ENCODE measurements at regions not wholly inside any gene's neighbourhood (a gene's known extent, or its start where the extent isn't known, plus 50 kb on each side); places are given as distances from the start of the nearest gene placed in this dataset.

GRCh38 chr20:50371878-50372769 lies 138.1 kb upstream of the PTPN1 start:
- H3K27ac Mint-ChIP-seq (ENCODE audit: low read depth) = no peak overlapping the region
- no peak overlapping the region for H3K4me3 Mint-ChIP-seq
- ATAC-seq (replicated peaks; ENCODE audit: extremely low read depth, poor library complexity, severe bottlenecking) = no peak
- peaks cover 3% of the 10 kb centered on the region for H3K36me3 Mint-ChIP-seq (ENCODE audit: insufficient read depth)
- H3K27me3 Mint-ChIP-seq = peaks cover 33% of the 10 kb centered on the region
- no peaks in the 10 kb centered on the region for H3K9me3 Mint-ChIP-seq
- DNase-seq (ENCODE audit: low spot score in 2 of 2) = no peak
- peaks cover 6% of the 10 kb centered on the region for H3K4me1 Mint-ChIP-seq

GRCh38 chr20:50372770-50373088 lies 137.5 kb upstream of the PTPN1 start:
- H3K36me3 Mint-ChIP-seq (ENCODE audit: insufficient read depth) = peaks cover 3% of the 10 kb centered on the region
- peaks cover 6% of the 10 kb centered on the region for H3K4me1 Mint-ChIP-seq
- no peaks in the 10 kb centered on the region for H3K9me3 Mint-ChIP-seq
- H3K27me3 Mint-ChIP-seq = peaks cover 31% of the 10 kb centered on the region
- no peak overlapping the region for H3K27ac Mint-ChIP-seq (ENCODE audit: low read depth)
- ATAC-seq (replicated peaks; ENCODE audit: extremely low read depth, poor library complexity, severe bottlenecking) = no peak
- DNase-seq (ENCODE audit: low spot score in 2 of 2) = no peak
- H3K4me3 Mint-ChIP-seq = no peak overlapping the region

- H3K9me3 Mint-ChIP-seq = no peaks in the 10 kb centered on the region
- H3K27me3 Mint-ChIP-seq = peaks cover 20% of the 10 kb centered on the region
- H3K36me3 Mint-ChIP-seq (ENCODE audit: insufficient read depth) = peaks cover 3% of the 10 kb centered on the region
- no peak for DNase-seq (ENCODE audit: low spot score in 2 of 2)
- no peak overlapping the region for H3K4me3 Mint-ChIP-seq
- H3K4me1 Mint-ChIP-seq = peaks cover 6% of the 10 kb centered on the region
- H3K27ac Mint-ChIP-seq (ENCODE audit: low read depth) = no peak overlapping the region
- ATAC-seq (replicated peaks; ENCODE audit: extremely low read depth, poor library complexity, severe bottlenecking) = no peak
Measured at GRCh38 chr20:50373674-50374286, 136.4 kb upstream of the PTPN1 start.

- no peak for ATAC-seq (replicated peaks; ENCODE audit: extremely low read depth, poor library complexity, severe bottlenecking)
- H3K27ac Mint-ChIP-seq (ENCODE audit: low read depth) = no peak overlapping the region
- H3K4me3 Mint-ChIP-seq = no peak overlapping the region
- H3K4me1 Mint-ChIP-seq = peaks cover 6% of the 10 kb centered on the region
- DNase-seq (ENCODE audit: low spot score in 2 of 2) = no peak
- H3K27me3 Mint-ChIP-seq = peaks cover 17% of the 10 kb centered on the region
- peaks cover 3% of the 10 kb centered on the region for H3K36me3 Mint-ChIP-seq (ENCODE audit: insufficient read depth)
- no peaks in the 10 kb centered on the region for H3K9me3 Mint-ChIP-seq
Measured at GRCh38 chr20:50374541-50375078, 135.6 kb upstream of the PTPN1 start.

- Mint-ChIP-seq H3K4me3 (no peak overlapping the region), H3K36me3 (ENCODE audit: insufficient read depth) (peaks cover 3% of the 10 kb centered on the region), H3K4me1 (peaks cover 11% of the 10 kb centered on the region), H3K27ac (ENCODE audit: low read depth) (no peak overlapping the region), H3K27me3 (peaks cover 17% of the 10 kb centered on the region), H3K9me3 (no peaks in the 10 kb centered on the region)
- ATAC-seq (replicated peaks; ENCODE audit: extremely low read depth, poor library complexity, severe bottlenecking) (no peak), DNase-seq (ENCODE audit: low spot score in 2 of 2) (no peak)
Measured at GRCh38 chr20:50376179-50376887, 133.8 kb upstream of the PTPN1 start.

GRCh38 chr20:50376888-50377459 lies 133.2 kb upstream of the PTPN1 start:
- peaks cover 3% of the 10 kb centered on the region for H3K36me3 Mint-ChIP-seq (ENCODE audit: insufficient read depth)
- peaks cover 16% of the 10 kb centered on the region for H3K4me1 Mint-ChIP-seq
- no peaks in the 10 kb centered on the region for H3K9me3 Mint-ChIP-seq
- no peak overlapping the region for H3K4me3 Mint-ChIP-seq
- H3K27me3 Mint-ChIP-seq = peaks cover 17% of the 10 kb centered on the region
- no peak overlapping the region for H3K27ac Mint-ChIP-seq (ENCODE audit: low read depth)
- ATAC-seq (replicated peaks; ENCODE audit: extremely low read depth, poor library complexity, severe bottlenecking) = no peak
- DNase-seq (ENCODE audit: low spot score in 2 of 2) = no peak

GRCh38 chr20:50378170-50379000 lies 131.8 kb upstream of the PTPN1 start:
- DNase-seq (ENCODE audit: low spot score in 2 of 2) = no peak
- H3K36me3 Mint-ChIP-seq (ENCODE audit: insufficient read depth) = peaks cover 3% of the 10 kb centered on the region
- H3K27me3 Mint-ChIP-seq = peaks cover 11% of the 10 kb centered on the region
- no peak for ATAC-seq (replicated peaks; ENCODE audit: extremely low read depth, poor library complexity, severe bottlenecking)
- peaks cover 26% of the 10 kb centered on the region for H3K4me1 Mint-ChIP-seq
- no peak overlapping the region for H3K4me3 Mint-ChIP-seq
- no peaks in the 10 kb centered on the region for H3K9me3 Mint-ChIP-seq
- H3K27ac Mint-ChIP-seq (ENCODE audit: low read depth) = no peak overlapping the region

GRCh38 chr20:50379049-50379990 lies 130.9 kb upstream of the PTPN1 start:
- Mint-ChIP-seq H3K27ac (ENCODE audit: low read depth) (no peak overlapping the region), H3K27me3 (peaks cover 1% of the 10 kb centered on the region), H3K4me3 (no peak overlapping the region), H3K9me3 (no peaks in the 10 kb centered on the region), H3K4me1 (peaks cover 29% of the 10 kb centered on the region), H3K36me3 (ENCODE audit: insufficient read depth) (peaks cover 4% of the 10 kb centered on the region)
- ATAC-seq (replicated peaks; ENCODE audit: extremely low read depth, poor library complexity, severe bottlenecking) (no peak), DNase-seq (ENCODE audit: low spot score in 2 of 2) (no peak)

- H3K9me3 Mint-ChIP-seq = no peaks in the 10 kb centered on the region
- H3K4me3 Mint-ChIP-seq = no peak overlapping the region
- H3K27ac Mint-ChIP-seq (ENCODE audit: low read depth) = no peak overlapping the region
Measured at GRCh38 chr20:50379991-50380696, 130.0 kb upstream of the PTPN1 start.

GRCh38 chr20:50380697-50381040 lies 129.5 kb upstream of the PTPN1 start:
- DNase-seq (ENCODE audit: low spot score in 2 of 2) (no peak), ATAC-seq (replicated peaks; ENCODE audit: extremely low read depth, poor library complexity, severe bottlenecking) (no peak)
- Mint-ChIP-seq H3K9me3 (no peaks in the 10 kb centered on the region), H3K27ac (ENCODE audit: low read depth) (no peak overlapping the region), H3K4me1 (peaks cover 41% of the 10 kb centered on the region), H3K27me3 (no peaks in the 10 kb centered on the region), H3K36me3 (ENCODE audit: insufficient read depth) (peaks cover 4% of the 10 kb centered on the region), H3K4me3 (no peak overlapping the region)

More at GRCh38 chr20:50379991-50380696, 130.0 kb upstream of the PTPN1 start:
- no peak for ATAC-seq (replicated peaks; ENCODE audit: extremely low read depth, poor library complexity, severe bottlenecking)
- Mint-ChIP-seq H3K4me1 (peaks cover 36% of the 10 kb centered on the region), H3K27me3 (no peaks in the 10 kb centered on the region), H3K36me3 (ENCODE audit: insufficient read depth) (peaks cover 1% of the 10 kb centered on the region)
- no peak for DNase-seq (ENCODE audit: low spot score in 2 of 2)

Data from central memory CD8-positive, alpha-beta T cell (primary cell).